ENCODE measurements at regions not wholly inside any gene's neighbourhood (a gene's known extent, or its start where the extent isn't known, plus 50 kb on each side); places are given as distances from the start of the nearest gene placed in this dataset.
"Not testable (repeated sequence)": the region's sequence is repeated elsewhere in the genome, so short reads cannot be mapped to it uniquely, and the experiment has no call there.

DNA sequence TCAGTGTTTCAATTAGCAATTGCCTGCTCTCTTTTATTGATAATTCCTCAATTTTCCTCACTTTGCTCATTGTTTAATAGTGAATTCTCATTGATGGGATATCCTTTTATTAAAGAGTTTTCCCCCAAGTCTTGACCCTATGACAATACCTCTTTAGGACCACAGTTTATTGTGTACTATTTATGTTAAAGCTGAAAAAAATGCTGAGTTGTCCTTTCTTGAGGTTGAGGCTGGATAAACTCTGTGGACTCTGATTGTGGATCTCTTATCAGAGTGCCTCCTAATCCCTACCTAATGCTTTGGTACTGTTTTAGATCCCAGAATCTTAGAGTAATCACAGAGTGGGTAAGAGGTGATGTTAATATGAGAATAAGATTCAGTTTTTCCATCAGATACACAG is 416.3 kb upstream of the GBE1 start:
- DNase-seq (ENCODE audit: low read depth, low spot score) = no peak

DNA sequence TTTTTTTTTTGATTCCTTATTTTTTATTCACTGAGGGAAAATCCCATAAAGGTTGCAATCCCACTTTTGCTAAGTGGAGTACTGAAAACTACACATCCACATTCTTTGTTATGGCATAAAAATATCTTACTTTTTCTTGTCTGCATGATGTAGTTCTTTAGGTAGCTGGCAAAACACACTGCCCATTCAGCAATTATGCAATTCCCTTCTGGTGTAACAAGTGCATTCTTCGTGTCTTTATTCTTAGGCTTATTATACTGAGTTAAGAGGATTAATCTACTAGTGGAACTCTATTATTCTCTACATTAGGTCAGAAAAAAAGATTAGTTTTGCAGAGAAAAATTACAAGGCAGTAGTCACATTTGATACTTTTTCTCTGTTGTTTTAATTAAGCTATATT is 403.8 kb upstream of the GBE1 start:
- DNase-seq (ENCODE audit: low read depth, low spot score) = peak; percentile 2

GRCh38 chr3:82163907-82164520 is 402.6 kb upstream of the GBE1 start:
- no peak for DNase-seq (ENCODE audit: low read depth, low spot score)

GRCh38 chr3:82157952-82158351 is 396.5 kb upstream of the GBE1 start:
- peak; percentile 67 for DNase-seq (ENCODE audit: low read depth, low spot score)

DNA sequence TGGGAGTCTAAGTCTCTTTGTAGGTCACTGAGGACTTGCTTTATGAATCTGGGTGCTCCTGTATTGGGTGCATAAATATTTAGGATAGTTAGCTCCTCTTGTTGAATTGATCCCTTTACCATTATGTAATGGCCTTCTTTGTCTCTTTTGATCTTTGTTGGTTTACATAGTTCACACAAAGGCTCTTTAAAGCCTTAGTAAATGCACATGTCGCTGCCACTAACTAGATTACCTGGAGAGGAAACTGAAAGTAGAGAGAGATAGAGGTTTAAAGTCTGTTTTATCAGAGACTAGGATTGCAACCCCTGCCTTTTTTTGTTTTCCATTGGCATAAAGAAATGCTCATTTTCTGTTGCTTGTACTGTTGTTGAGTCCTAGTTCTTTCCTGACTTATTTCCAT is 392.4 kb upstream of the GBE1 start:
- not testable (repeated sequence) for DNase-seq (ENCODE audit: low read depth, low spot score)

DNA sequence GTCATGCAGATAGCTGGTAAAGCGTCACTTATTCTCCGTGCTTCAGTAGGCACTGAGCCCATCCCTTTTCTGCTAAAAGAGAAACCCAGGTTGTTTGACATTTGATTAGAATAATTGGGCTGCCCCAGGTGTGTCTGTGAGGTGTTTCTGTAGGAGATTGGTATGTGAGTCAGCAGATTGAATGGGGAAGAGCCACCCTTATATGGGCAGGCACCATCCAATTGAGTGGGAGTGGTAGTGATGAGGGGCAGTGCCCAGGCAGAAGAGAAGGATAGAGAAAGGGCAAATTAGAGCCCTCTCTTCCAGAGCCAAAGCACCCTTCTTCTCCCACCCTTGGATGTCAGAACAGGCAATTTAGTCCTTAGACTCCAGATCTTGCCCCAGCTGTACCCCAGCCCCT is 384.3 kb upstream of the GBE1 start:
- no peak for DNase-seq (ENCODE audit: low read depth, low spot score)

- no peak for DNase-seq (ENCODE audit: low read depth, low spot score)
Observed at GRCh38 chr3:82144811-82145210, 383.4 kb upstream of the GBE1 start.

- peak; percentile 10 for DNase-seq (ENCODE audit: low read depth, low spot score)
Observed at GRCh38 chr3:82143661-82144412, 382.4 kb upstream of the GBE1 start.

DNA sequence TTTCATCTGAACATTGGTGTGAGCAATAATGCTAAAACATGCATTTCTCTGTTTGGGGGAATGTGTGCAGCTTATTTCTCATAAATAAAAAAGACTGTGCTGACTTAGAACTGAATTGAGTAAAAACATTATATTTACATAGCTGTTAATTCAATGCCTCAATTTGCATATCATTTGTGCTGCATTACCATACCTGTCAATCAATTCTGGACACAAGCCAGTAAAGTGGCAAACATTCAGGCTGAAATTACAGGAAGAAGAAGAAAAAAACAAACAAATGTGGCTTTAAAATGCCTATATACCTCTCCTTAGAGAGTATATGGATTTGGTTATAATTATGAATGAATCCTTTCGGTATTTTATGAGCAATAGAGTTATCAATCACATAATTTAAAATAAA is 380.1 kb upstream of the GBE1 start:
- DNase-seq (ENCODE audit: low read depth, low spot score) = no peak

DNA sequence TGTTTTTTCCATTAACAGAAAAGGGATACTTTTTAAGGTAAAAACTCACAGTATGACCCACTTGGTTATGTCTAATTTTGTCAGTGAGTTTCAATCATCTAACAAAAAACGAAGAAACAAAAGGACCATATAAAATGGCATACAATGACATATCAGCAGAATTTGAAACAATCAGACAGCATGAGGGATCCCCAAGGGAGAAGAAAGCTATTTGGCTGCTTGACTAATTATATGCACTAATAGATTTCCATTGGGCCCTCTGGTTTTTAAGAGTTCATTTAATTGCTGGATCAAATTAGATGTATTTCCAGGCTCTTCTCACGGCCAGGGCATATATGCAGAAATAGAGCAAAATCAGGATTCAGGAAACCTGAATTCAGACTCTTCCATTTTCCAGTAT is 376.4 kb upstream of the GBE1 start:
- DNase-seq (ENCODE audit: low read depth, low spot score) = no peak

- DNase-seq (ENCODE audit: low read depth, low spot score) = no peak
Observed at GRCh38 chr3:82137050-82137449, 375.6 kb upstream of the GBE1 start.

DNA sequence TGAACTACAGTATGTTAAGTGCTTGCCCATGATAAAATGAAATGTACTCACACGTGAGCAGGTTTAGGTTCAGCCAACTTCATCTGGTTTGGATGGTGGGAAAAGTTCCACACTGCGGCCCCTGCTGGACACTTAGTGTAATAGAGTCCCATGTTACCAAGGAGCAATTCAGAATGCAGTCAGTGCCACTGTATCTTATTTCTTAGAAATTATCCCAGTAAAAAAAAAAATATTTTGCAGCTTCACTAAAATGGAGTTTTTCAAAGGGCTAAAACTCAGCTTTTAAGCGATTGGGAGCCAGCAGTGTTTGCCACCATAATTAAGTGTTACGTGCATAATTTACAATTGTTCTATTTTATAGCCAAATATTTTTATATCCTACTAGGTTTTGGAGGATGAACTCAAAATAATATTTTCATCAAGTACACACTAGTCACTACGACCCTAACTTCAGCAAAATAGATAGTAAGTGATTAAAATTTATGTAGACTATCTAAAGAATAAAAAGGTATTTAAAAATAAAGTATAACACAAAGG is 371.7 kb upstream of the GBE1 start:
- DNase-seq (ENCODE audit: low read depth, low spot score) = peak; percentile 78

- DNase-seq (ENCODE audit: low read depth, low spot score) = no peak
Observed at GRCh38 chr3:82132210-82133069, 371.0 kb upstream of the GBE1 start.

DNA sequence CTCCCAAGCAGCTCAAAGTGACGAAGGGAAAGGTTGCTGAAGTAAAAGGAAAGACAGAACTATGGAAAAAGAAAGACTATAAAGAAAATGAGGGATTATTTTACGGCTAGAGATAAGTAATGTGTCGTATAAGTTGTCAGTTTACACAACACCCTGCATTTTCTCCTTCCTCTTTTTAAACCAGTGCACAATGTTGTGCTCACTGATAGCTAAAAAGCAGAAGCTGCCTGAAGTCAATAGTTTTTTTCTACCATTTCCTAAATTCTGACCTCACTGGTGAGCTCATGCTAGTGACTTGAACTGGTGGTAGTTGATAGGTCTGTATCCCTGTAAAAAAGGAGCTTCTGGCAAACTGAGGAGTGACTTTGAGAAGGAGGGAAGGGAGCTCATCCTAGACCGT is 368.6 kb upstream of the GBE1 start:
- no peak for DNase-seq (ENCODE audit: low read depth, low spot score)

- DNase-seq (ENCODE audit: low read depth, low spot score) = no peak
Observed at GRCh38 chr3:82129221-82129801, 367.9 kb upstream of the GBE1 start.

GRCh38 chr3:82128271-82128670 is 366.8 kb upstream of the GBE1 start:
- DNase-seq (ENCODE audit: low read depth, low spot score) = no peak

DNA sequence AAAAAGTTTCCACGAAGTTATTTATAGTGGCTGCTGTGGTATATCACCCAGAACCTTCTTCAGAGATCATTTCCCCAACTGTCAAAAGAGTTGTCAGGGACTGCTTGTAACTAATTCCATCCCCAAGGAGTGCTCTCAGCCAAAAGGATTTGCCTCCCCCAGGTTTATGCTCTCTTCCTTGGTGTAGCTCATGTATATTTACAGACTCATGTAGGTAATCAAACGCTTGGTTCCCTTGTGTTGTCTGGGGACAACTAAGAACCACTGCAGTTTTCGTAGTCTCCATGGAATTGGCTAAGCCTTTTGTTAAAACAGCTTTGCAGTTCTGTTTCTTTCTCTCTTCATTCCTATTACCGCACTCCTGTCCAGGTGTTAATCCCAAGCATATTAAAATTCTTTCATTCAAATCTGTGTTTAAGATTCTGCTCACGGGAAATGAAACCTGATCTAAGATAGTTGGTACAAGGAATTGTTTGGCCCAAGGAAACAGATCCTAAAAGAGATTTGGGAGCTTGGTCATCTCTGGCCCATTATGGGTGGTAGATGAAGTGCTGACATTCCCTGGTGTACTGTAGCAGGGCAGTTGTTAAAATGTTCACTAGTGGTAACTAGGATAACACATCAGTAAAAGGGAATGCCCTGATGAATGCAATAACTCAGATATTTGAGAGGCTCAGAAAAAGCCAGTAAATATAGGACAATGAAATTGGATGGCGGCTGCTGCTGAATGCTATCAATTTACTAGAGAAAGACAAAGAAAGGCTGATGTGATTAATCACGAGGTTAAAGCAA is 361.3 kb upstream of the GBE1 start:
- DNase-seq (ENCODE audit: low read depth, low spot score) = no peak

DNA sequence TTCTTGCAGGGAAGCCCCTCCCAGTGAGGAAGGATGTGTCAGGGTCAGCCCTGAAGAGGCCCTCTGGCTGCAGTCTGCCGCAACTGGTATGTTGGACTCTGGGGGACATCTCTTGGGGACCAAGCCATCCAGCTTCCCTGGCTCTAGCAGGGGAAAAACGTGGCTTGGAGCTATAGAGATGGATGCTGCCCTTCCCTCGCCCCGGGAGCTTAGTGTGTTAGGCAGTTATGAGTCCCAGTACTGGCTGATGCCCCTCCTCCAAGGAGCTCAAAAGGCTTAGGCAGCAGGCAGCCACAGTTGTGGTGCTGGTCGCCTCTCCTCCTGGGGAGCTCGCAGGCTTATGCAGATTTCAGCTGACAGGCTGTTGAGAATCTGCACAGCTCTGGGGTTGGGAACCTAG is 353.1 kb upstream of the GBE1 start:
- DNase-seq (ENCODE audit: low read depth, low spot score) = no peak

GRCh38 chr3:82110721-82111120 is 349.3 kb upstream of the GBE1 start:
- DNase-seq (ENCODE audit: low read depth, low spot score) = not testable (repeated sequence)

- DNase-seq (ENCODE audit: low read depth, low spot score) = no peak
Observed at GRCh38 chr3:82103241-82103640, 341.8 kb upstream of the GBE1 start.

DNA sequence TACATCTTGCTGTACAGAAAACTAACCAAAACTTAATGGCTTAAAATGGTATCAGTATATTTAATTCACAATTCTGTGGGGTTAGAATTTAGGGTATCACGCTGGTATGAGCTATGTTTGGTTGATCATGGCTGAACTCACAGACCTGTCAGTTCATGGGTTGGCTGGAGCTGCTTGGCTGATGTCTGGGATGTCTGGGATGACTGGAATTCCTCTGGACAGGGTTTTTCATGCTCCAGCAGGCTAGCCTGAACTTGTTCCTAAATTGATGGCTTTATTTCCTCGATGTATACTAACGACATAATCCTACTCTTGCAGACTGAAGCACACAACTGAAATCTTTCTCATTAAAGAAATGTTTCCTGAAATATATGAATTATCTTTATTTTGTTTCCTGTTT is 338.9 kb upstream of the GBE1 start:
- DNase-seq (ENCODE audit: low read depth, low spot score) = peak; percentile 87
